ENCODE measurements at regions not wholly inside any gene's neighbourhood (a gene's known extent, or its start where the extent isn't known, plus 50 kb on each side); places are given as distances from the start of the nearest gene placed in this dataset.

- no peak for TF ChIP-seq KDM1A (IDR thresholded peaks at IDR 0.05; ENCODE audit: low read depth)
- TF ChIP-seq, protein P1, sequence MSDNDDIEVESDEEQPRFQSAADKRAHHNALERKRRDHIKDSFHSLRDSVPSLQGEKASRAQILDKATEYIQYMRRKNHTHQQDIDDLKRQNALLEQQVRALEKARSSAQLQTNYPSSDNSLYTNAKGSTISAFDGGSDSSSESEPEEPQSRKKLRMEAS (IDR thresholded peaks at IDR 0.05), result peak; percentile 21; the same call in 1 of the 2 replicates
- TF ChIP-seq ZFP36 (IDR thresholded peaks at IDR 0.05; ENCODE audit: borderline replicate concordance, partially characterized antibody), result no peak
- TF ChIP-seq, protein P2, sequence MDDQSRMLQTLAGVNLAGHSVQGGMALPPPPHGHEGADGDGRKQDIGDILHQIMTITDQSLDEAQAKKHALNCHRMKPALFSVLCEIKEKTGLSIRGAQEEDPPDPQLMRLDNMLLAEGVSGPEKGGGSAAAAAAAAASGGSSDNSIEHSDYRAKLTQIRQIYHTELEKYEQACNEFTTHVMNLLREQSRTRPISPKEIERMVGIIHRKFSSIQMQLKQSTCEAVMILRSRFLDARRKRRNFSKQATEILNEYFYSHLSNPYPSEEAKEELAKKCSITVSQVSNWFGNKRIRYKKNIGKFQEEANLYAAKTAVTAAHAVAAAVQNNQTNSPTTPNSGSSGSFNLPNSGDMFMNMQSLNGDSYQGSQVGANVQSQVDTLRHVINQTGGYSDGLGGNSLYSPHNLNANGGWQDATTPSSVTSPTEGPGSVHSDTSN (IDR thresholded peaks at IDR 0.05), result no peak
- TF ChIP-seq, protein P3, sequence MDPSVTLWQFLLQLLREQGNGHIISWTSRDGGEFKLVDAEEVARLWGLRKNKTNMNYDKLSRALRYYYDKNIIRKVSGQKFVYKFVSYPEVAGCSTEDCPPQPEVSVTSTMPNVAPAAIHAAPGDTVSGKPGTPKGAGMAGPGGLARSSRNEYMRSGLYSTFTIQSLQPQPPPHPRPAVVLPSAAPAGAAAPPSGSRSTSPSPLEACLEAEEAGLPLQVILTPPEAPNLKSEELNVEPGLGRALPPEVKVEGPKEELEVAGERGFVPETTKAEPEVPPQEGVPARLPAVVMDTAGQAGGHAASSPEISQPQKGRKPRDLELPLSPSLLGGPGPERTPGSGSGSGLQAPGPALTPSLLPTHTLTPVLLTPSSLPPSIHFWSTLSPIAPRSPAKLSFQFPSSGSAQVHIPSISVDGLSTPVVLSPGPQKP (IDR thresholded peaks at IDR 0.05; ENCODE audit: low read depth, low read length), result no peak
- TF ChIP-seq JUNB (IDR thresholded peaks at IDR 0.05), result peak; percentile 94
- TF ChIP-seq, protein P4, sequence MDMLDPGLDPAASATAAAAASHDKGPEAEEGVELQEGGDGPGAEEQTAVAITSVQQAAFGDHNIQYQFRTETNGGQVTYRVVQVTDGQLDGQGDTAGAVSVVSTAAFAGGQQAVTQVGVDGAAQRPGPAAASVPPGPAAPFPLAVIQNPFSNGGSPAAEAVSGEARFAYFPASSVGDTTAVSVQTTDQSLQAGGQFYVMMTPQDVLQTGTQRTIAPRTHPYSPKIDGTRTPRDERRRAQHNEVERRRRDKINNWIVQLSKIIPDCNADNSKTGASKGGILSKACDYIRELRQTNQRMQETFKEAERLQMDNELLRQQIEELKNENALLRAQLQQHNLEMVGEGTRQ (IDR thresholded peaks at IDR 0.05), result no peak
- TF ChIP-seq SREBF2 (IDR thresholded peaks at IDR 0.05), result no peak
- no peak for TF ChIP-seq PHF8 (IDR thresholded peaks at IDR 0.05; ENCODE audit: borderline replicate concordance, low read depth)
- TF ChIP-seq, protein P5, sequence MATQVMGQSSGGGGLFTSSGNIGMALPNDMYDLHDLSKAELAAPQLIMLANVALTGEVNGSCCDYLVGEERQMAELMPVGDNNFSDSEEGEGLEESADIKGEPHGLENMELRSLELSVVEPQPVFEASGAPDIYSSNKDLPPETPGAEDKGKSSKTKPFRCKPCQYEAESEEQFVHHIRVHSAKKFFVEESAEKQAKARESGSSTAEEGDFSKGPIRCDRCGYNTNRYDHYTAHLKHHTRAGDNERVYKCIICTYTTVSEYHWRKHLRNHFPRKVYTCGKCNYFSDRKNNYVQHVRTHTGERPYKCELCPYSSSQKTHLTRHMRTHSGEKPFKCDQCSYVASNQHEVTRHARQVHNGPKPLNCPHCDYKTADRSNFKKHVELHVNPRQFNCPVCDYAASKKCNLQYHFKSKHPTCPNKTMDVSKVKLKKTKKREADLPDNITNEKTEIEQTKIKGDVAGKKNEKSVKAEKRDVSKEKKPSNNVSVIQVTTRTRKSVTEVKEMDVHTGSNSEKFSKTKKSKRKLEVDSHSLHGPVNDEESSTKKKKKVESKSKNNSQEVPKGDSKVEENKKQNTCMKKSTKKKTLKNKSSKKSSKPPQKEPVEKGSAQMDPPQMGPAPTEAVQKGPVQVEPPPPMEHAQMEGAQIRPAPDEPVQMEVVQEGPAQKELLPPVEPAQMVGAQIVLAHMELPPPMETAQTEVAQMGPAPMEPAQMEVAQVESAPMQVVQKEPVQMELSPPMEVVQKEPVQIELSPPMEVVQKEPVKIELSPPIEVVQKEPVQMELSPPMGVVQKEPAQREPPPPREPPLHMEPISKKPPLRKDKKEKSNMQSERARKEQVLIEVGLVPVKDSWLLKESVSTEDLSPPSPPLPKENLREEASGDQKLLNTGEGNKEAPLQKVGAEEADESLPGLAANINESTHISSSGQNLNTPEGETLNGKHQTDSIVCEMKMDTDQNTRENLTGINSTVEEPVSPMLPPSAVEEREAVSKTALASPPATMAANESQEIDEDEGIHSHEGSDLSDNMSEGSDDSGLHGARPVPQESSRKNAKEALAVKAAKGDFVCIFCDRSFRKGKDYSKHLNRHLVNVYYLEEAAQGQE (IDR thresholded peaks at IDR 0.05), result no peak
- no peak for TF ChIP-seq ZNF302 (CRISPR knock-in tag; IDR thresholded peaks at IDR 0.05)
- TF ChIP-seq HOXB5 (CRISPR knock-in tag; IDR thresholded peaks at IDR 0.05), result no peak; the same call in 1 of the 2 replicates
- no peak for TF ChIP-seq BHLHE40 (IDR thresholded peaks at IDR 0.05; ENCODE audit: low read depth, low read length)
- TF ChIP-seq MYC (IDR thresholded peaks at IDR 0.05; ENCODE audit: borderline replicate concordance, low read length), result no peak
- TF ChIP-seq FOSL2 (IDR thresholded peaks at IDR 0.05), result peak; percentile 89
- TF ChIP-seq FOSL2 (CRISPR knock-in tag; IDR thresholded peaks at IDR 0.05), result peak; percentile 92
- no peak for TF ChIP-seq TP53 (CRISPR knock-in tag; IDR thresholded peaks at IDR 0.05)
- no peak for TF ChIP-seq KDM5A (IDR thresholded peaks at IDR 0.05)
- peak; percentile 43 for TF ChIP-seq SMC3 (IDR thresholded peaks at IDR 0.05)
- TF ChIP-seq CEBPB (IDR thresholded peaks at IDR 0.05), result peak; percentile 98 to 100
Measured at GRCh38 chr1:193707271-193708021, 521.0 kb upstream of the B3GALT2 start (continued).

DNA sequence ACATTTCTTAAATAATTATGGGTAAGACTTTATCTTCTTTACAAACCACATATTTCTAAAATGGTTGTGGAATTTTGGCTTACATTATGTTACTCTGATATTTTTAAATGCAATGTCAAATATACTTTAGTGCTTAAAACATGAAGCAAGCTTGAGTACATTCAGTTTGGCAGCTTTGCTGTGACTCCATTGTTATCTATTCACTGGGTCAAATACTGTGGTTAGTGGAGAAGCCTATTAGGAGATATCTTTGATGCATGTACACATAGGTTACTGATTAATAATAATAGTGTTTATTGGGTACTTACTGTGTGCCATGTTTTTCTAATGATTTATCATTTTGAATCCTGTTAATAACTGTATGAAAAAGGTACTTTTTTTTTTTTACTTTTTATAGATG lies 520.4 kb upstream of the B3GALT2 start:
- H3K4me2 ChIP-seq, result peak overlapping the region; percentile 71
- peaks cover 59% of the 10 kb centered on the region for H3K4me1 ChIP-seq
- peak overlapping the region; percentile 78 for H3K27ac ChIP-seq
- no peak for TF ChIP-seq ZSCAN20 (CRISPR knock-in tag; IDR thresholded peaks at IDR 0.05)
- TF ChIP-seq CHD4 (IDR thresholded peaks at IDR 0.05; ENCODE audit: borderline replicate concordance), result no peak
- no peak for TF ChIP-seq EP300 (IDR thresholded peaks at IDR 0.05)
- TF ChIP-seq, protein P5 (IDR thresholded peaks at IDR 0.05), result no peak
- TF ChIP-seq, protein P4 (IDR thresholded peaks at IDR 0.05), result no peak
- TF ChIP-seq FOXS1 (CRISPR knock-in tag; IDR thresholded peaks at IDR 0.05), result no peak
- CTCF ChIA-PET, result no interaction called here
- no peak overlapping the region for H3K4me3 ChIP-seq
- POLR2A ChIA-PET, result no interaction called here
- DNase-seq (ENCODE audit: low read depth in 1 of 2, low spot score in 1 of 2), result peak in 1 of 2 experiments; percentile 50
- ATAC-seq, result peak in 1 of 2 experiments; percentile 57; a peak in 3 of 6 replicates
- FAIRE-seq, result no peak
- peaks cover 12% of the 10 kb centered on the region; the same call in 2 of the 3 replicates for H3K9me3 ChIP-seq

Data from A549 (cell line).